GM12878 (cell line): ENCODE measurements at regions not wholly inside any gene's neighbourhood (a gene's known extent, or its start where the extent isn't known, plus 50 kb on each side); places are given as distances from the start of the nearest gene placed in this dataset.

Experiments used
- EZH2 ChIP-seq: IDR thresholded peaks from 2 replicates; pipeline ENCODE4 v1.6.1; 2012; ENCODE audit warnings: low read depth, mild to moderate bottlenecking, control low read depth, inconsistent platforms, low read length, borderline replicate concordance; ENCODE audit not compliant: control insufficient read depth
- NR2C2 ChIP-seq: IDR thresholded peaks from 2 replicates; pipeline ENCODE4 v1.6.1; 2011; ENCODE audit warnings: borderline replicate concordance, low read depth; ENCODE audit not compliant: control insufficient read depth, insufficient read length
- POLR2AphosphoS5 ChIP-seq: IDR thresholded peaks from 2 replicates; pipeline ENCODE4 v1.6.1; 2011; ENCODE audit warnings: mild to moderate bottlenecking, low read length, inconsistent platforms
- SREBF1 ChIP-seq: IDR thresholded peaks from 2 replicates; pipeline ENCODE4 v1.6.1; 2012; ENCODE audit warnings: mild to moderate bottlenecking, low read length
- TF ChIP-seq, protein P1 (sequence below), 3 experiments: IDR thresholded peaks in 2 of 3; conservative IDR thresholded peaks in 1 of 3; 2 replicates each; pipeline ENCODE4 v1.5.1; 2011; ENCODE audit warnings: low read depth in 3 of 3, low read length in 3 of 3, mild to moderate bottlenecking in 3 of 3, control low read depth in 2 of 3, moderate library complexity in 2 of 3, inconsistent platforms in 1 of 3, mixed read lengths in 1 of 3; ENCODE audit not compliant: control insufficient read depth in 2 of 3, insufficient read depth in 1 of 3; ENCODE audit errors: extremely low read depth in 1 of 3
- TF ChIP-seq, protein P2 (sequence below): IDR thresholded peaks from 2 replicates; pipeline ENCODE4 v1.6.1; 2011; ENCODE audit warnings: borderline replicate concordance, low read depth, mild to moderate bottlenecking, moderate library complexity, low read length; ENCODE audit not compliant: insufficient read depth, poor library complexity, severe bottlenecking

DNA sequence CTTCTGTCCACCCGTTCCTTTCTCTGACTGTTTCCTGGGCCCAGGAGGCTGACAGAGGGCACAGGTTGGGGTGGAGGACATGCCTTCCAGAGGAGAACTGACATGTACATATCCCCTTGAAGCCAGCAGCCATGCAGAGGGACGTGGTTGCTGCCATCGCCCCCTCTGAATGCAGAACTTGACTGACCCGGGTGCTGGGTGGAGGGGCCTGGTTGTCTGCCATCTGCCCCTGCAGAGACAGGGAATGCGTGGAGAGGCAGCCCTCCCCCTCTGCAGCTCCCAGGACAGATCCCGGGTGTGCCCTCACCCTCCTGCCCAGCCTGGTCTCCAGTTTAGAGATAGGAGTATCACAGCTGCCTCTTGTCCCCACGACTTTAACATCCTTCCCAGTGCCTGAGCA, 383.0 kb upstream of the B3GAT1 start:
- TF ChIP-seq, protein P1, sequence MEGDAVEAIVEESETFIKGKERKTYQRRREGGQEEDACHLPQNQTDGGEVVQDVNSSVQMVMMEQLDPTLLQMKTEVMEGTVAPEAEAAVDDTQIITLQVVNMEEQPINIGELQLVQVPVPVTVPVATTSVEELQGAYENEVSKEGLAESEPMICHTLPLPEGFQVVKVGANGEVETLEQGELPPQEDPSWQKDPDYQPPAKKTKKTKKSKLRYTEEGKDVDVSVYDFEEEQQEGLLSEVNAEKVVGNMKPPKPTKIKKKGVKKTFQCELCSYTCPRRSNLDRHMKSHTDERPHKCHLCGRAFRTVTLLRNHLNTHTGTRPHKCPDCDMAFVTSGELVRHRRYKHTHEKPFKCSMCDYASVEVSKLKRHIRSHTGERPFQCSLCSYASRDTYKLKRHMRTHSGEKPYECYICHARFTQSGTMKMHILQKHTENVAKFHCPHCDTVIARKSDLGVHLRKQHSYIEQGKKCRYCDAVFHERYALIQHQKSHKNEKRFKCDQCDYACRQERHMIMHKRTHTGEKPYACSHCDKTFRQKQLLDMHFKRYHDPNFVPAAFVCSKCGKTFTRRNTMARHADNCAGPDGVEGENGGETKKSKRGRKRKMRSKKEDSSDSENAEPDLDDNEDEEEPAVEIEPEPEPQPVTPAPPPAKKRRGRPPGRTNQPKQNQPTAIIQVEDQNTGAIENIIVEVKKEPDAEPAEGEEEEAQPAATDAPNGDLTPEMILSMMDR (IDR thresholded peaks at IDR 0.05 in 2 of 3, conservative IDR thresholded peaks at IDR 0.05 in 1 of 3; ENCODE audit: control insufficient read depth in 2 of 3, extremely low read depth in 1 of 3, insufficient read depth in 1 of 3, low read depth in 3 of 3, low read length in 3 of 3) = no peak
- TF ChIP-seq NR2C2 (no peak), POLR2AphosphoS5 (no peak), EZH2 (no peak), SREBF1 (no peak)
- TF ChIP-seq, protein P2, sequence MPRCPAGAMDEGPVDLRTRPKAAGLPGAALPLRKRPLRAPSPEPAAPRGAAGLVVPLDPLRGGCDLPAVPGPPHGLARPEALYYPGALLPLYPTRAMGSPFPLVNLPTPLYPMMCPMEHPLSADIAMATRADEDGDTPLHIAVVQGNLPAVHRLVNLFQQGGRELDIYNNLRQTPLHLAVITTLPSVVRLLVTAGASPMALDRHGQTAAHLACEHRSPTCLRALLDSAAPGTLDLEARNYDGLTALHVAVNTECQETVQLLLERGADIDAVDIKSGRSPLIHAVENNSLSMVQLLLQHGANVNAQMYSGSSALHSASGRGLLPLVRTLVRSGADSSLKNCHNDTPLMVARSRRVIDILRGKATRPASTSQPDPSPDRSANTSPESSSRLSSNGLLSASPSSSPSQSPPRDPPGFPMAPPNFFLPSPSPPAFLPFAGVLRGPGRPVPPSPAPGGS = no peak
